ENCODE measurements at regions not wholly inside any gene's neighbourhood (a gene's known extent, or its start where the extent isn't known, plus 50 kb on each side); places are given as distances from the start of the nearest gene placed in this dataset.
A peak's percentile ranks its signal among the peaks of the same experiment; 100 is the strongest.

- Histone ChIP-seq H3K4me1 (ENCODE audit: insufficient read depth, low read length) (peaks cover 10% of the 10 kb centered on the region), H3K27me3 (ENCODE audit: insufficient read depth, low read length) (no peaks in the 10 kb centered on the region), H3K4me3 (ENCODE audit: low read length) (no peak overlapping the region), H3K9me3 (ENCODE audit: low read depth, low read length) (no peaks in the 10 kb centered on the region)
These were observed 1366.6 kb upstream of the MIR17HG start for GRCh38 chr13:89980896-89981295.

- Histone ChIP-seq H3K4me3 (ENCODE audit: low read length) (peak overlapping the region; percentile 0), H3K9me3 (ENCODE audit: low read depth, low read length) (no peaks in the 10 kb centered on the region), H3K27me3 (ENCODE audit: insufficient read depth, low read length) (no peaks in the 10 kb centered on the region), H3K4me1 (ENCODE audit: insufficient read depth, low read length) (peaks cover 10% of the 10 kb centered on the region)
These were observed 1364.9 kb upstream of the MIR17HG start for GRCh38 chr13:89982407-89983095.

GRCh38 chr13:89988206-89988605, 1359.3 kb upstream of the MIR17HG start:
- H3K4me3 ChIP-seq (ENCODE audit: low read length): no peak overlapping the region
- no peaks in the 10 kb centered on the region for H3K9me3 ChIP-seq (ENCODE audit: low read depth, low read length)
- no peaks in the 10 kb centered on the region for H3K27me3 ChIP-seq (ENCODE audit: insufficient read depth, low read length)
- no peaks in the 10 kb centered on the region for H3K4me1 ChIP-seq (ENCODE audit: insufficient read depth, low read length)

GRCh38 chr13:90003566-90003965, 1343.9 kb upstream of the MIR17HG start:
- H3K27me3 ChIP-seq (ENCODE audit: insufficient read depth, low read length): no peaks in the 10 kb centered on the region
- H3K9me3 ChIP-seq (ENCODE audit: low read depth, low read length): no peaks in the 10 kb centered on the region
- H3K4me3 ChIP-seq (ENCODE audit: low read length): no peak overlapping the region
- H3K4me1 ChIP-seq (ENCODE audit: insufficient read depth, low read length): no peaks in the 10 kb centered on the region

GRCh38 chr13:90008707-90009149, 1338.8 kb upstream of the MIR17HG start:
- H3K4me3 ChIP-seq (ENCODE audit: low read length): no peak overlapping the region
- no peaks in the 10 kb centered on the region for H3K27me3 ChIP-seq (ENCODE audit: insufficient read depth, low read length)
- no peaks in the 10 kb centered on the region for H3K9me3 ChIP-seq (ENCODE audit: low read depth, low read length)
- H3K4me1 ChIP-seq (ENCODE audit: insufficient read depth, low read length): no peaks in the 10 kb centered on the region

GRCh38 chr13:90014038-90014437, 1333.4 kb upstream of the MIR17HG start:
- peaks cover 10% of the 10 kb centered on the region for H3K9me3 ChIP-seq (ENCODE audit: low read depth, low read length)
- no peaks in the 10 kb centered on the region for H3K4me1 ChIP-seq (ENCODE audit: insufficient read depth, low read length)
- no peaks in the 10 kb centered on the region for H3K27me3 ChIP-seq (ENCODE audit: insufficient read depth, low read length)
- H3K4me3 ChIP-seq (ENCODE audit: low read length): no peak overlapping the region

DNA sequence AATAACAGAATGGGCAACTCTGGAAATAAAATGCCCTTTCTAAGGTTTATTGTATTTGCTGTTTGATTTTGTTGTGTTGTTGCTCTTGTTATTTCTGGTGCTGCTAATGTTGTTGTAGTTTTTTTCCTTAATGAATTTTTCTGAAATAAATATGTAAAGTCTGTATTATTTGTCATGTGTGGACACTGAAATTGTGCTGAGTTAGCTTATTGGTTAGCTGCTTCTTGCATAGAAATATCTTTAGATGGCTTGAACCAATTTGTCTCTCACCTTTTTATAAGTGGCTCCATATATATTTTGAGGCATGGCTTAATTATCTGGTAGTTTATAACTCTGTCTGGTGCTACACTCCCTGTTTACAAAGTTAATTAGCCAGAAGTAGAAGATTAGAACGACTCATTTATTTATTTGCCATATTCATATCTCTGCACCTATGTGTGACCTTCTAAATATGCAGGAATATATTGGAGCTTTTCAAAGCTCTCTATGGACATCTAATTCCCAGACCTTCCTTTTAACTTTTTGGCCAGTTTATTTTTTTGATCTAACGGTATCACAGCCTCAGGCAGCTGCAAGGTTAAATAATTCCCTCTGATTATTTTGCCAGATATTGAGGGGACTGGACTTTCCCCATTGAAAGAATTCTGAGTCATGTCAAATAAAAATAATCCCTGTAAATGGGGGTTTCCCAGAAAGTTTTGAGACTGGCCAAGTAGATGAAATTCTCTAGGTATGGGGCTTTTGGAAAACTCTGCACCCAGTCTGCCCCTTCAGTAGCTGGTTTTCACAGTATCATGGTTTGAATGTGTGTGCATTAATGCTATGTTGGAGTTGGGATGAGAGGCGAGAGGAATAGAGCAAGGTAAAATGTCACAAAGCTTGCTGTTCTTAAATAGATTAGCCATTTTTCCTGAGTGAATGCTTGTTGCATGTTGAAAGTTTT, 1331.7 kb upstream of the MIR17HG start:
- Histone ChIP-seq H3K9me3 (ENCODE audit: low read depth, low read length) (peaks cover 16% of the 10 kb centered on the region), H3K4me3 (ENCODE audit: low read length) (no peak overlapping the region), H3K4me1 (ENCODE audit: insufficient read depth, low read length) (no peaks in the 10 kb centered on the region), H3K27me3 (ENCODE audit: insufficient read depth, low read length) (no peaks in the 10 kb centered on the region)

DNA sequence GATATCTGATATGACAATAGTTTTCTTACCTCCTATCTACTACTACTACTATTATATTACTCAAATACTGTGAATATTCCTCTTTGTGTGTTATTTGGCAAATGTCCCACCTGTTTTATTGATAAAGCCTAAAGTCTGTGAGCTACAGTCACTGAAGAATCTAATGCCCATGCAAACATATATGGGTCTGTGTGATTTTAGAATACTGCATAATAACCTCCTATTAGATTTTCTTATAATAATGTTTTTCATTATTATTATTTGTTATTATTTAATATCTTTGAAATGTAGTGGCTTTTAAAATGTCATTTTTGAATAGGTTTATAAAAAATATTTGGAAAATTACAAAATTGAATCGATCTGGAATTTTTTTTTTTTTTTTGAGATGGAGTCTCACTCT, 1330.8 kb upstream of the MIR17HG start:
- peaks cover 16% of the 10 kb centered on the region for H3K9me3 ChIP-seq (ENCODE audit: low read depth, low read length)
- no peaks in the 10 kb centered on the region for H3K4me1 ChIP-seq (ENCODE audit: insufficient read depth, low read length)
- no peaks in the 10 kb centered on the region for H3K27me3 ChIP-seq (ENCODE audit: insufficient read depth, low read length)
- H3K4me3 ChIP-seq (ENCODE audit: low read length): no peak overlapping the region

DNA sequence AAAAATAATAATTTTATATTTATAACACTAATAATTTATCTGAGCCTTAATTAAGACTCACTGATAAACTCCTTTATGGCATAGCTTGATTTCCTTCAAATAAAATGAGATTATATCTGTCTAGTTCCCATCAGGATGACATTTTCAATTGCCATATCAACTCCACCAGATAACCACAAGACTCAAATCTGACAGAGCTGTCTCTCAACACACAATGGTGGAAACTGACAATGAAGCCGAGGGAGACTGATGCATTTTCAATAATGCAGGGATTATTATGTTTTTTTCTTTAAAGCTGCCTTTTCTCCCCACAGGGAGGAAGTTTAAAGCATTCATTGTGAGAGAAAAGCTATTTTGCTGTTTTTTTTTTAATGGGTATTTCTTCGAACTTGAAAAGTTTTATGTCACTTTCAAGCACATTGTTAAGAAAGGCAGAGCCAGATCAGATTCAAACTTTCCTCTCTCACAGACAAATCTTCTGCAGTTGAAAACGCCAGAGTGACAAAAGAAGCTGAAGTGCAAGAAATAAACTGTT, 1326.9 kb upstream of the MIR17HG start:
- Histone ChIP-seq H3K27me3 (ENCODE audit: insufficient read depth, low read length) (no peaks in the 10 kb centered on the region), H3K9me3 (ENCODE audit: low read depth, low read length) (peaks cover 11% of the 10 kb centered on the region), H3K4me3 (ENCODE audit: low read length) (no peak overlapping the region)

GRCh38 chr13:90027409-90027808, 1320.1 kb upstream of the MIR17HG start:
- H3K27me3 ChIP-seq (ENCODE audit: insufficient read depth, low read length): no peaks in the 10 kb centered on the region
- H3K9me3 ChIP-seq (ENCODE audit: low read depth, low read length): no peaks in the 10 kb centered on the region
- H3K4me1 ChIP-seq (ENCODE audit: insufficient read depth, low read length): no peaks in the 10 kb centered on the region
- no peak overlapping the region for H3K4me3 ChIP-seq (ENCODE audit: low read length)

More for the DNA sequence above, 1326.9 kb upstream of the MIR17HG start:
- H3K4me1 ChIP-seq (ENCODE audit: insufficient read depth, low read length): no peaks in the 10 kb centered on the region

- Histone ChIP-seq H3K9me3 (ENCODE audit: low read depth, low read length) (no peaks in the 10 kb centered on the region), H3K4me3 (ENCODE audit: low read length) (no peak overlapping the region), H3K27me3 (ENCODE audit: insufficient read depth, low read length) (no peaks in the 10 kb centered on the region), H3K4me1 (ENCODE audit: insufficient read depth, low read length) (no peaks in the 10 kb centered on the region)
These were observed 1315.2 kb upstream of the MIR17HG start for GRCh38 chr13:90032313-90032712.

DNA sequence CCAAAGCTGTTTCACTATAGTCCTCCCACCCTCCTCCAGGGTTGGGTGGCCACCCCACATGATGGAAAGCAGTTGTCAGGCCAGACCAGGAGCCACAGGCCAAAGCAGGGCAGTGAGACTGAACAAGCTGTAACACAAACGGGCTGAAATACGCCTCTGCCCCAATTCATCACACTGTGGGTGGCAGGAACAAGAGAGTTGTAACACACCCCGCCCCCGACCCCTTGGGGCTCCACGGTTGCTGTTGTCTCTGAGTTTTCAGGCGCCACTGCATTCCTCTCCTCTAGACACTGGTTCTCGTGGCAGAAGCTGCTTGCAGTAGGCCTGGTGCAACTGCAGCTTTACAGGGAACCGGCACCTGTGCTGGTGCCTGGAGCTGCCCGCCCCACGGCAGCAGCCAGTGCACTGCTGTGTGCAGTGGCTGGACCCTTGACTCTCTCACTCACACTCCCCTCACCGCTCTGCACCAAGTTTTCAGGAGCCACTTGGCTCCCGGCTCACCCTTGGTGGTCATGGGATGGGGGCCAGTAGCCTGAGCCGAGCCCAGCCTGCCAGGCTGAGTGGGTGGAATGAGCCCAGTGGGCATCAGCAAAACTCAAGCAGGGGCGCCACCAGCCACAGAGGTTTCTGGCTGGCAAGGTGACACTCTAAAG, 1314.5 kb upstream of the MIR17HG start:
- Histone ChIP-seq H3K27me3 (ENCODE audit: insufficient read depth, low read length) (no peaks in the 10 kb centered on the region), H3K4me3 (ENCODE audit: low read length) (no peak overlapping the region), H3K4me1 (ENCODE audit: insufficient read depth, low read length) (no peaks in the 10 kb centered on the region), H3K9me3 (ENCODE audit: low read depth, low read length) (no peaks in the 10 kb centered on the region)

DNA sequence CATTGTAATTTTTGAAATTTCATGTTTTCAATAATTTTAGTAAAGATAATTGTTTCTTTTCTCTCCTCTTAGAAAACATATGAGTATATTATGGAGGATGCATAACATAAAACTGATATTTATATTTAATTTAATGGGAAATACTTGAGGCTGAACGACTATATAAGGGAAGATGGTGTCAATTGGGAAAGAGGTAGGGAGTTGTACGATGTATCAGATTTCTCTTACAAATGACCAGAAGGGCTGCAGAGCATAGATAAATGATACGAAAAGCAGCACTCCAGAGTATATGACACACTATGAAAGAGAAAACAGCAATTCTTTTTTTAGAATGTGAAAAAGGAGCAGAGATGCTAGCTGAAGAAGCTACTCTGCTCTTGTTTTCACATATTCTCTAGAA, 1308.0 kb upstream of the MIR17HG start:
- Histone ChIP-seq H3K4me1 (ENCODE audit: insufficient read depth, low read length) (no peaks in the 10 kb centered on the region), H3K4me3 (ENCODE audit: low read length) (no peak overlapping the region), H3K27me3 (ENCODE audit: insufficient read depth, low read length) (no peaks in the 10 kb centered on the region), H3K9me3 (ENCODE audit: low read depth, low read length) (no peaks in the 10 kb centered on the region)

GRCh38 chr13:90047600-90047999, 1299.9 kb upstream of the MIR17HG start:
- no peak overlapping the region for H3K4me3 ChIP-seq (ENCODE audit: low read length)

More at GRCh38 chr13:90047600-90047999, 1299.9 kb upstream of the MIR17HG start:
- Histone ChIP-seq H3K4me1 (ENCODE audit: insufficient read depth, low read length) (no peaks in the 10 kb centered on the region), H3K27me3 (ENCODE audit: insufficient read depth, low read length) (no peaks in the 10 kb centered on the region), H3K9me3 (ENCODE audit: low read depth, low read length) (peaks cover 5% of the 10 kb centered on the region)

Data from mononuclear cell (primary cell).